Stimulated activated naive CD8-positive, alpha-beta T cell treated with anti-CD3 and anti-CD28 coated beads, Interleukin-15, Interleukin-2, amounts not matched to agents 100 ng/mL and 50 ng/mL, for 24 hours (primary cell): ENCODE measurements at regions not wholly inside any gene's neighbourhood (a gene's known extent, or its start where the extent isn't known, plus 50 kb on each side); places are given as distances from the start of the nearest gene placed in this dataset.

Experiments used
- H3K27ac Mint-ChIP-seq: one replicate; pipeline ENCODE4 v1.8.0; 2021; ENCODE audit warnings: mild to moderate bottlenecking, mixed read lengths
- H3K27me3 Mint-ChIP-seq: one replicate; pipeline ENCODE4 v1.8.0; 2021; ENCODE audit warnings: mixed read lengths
- H3K36me3 Mint-ChIP-seq: one replicate; pipeline ENCODE4 v1.8.0; 2021; ENCODE audit warnings: low read depth, mixed read lengths
- H3K4me1 Mint-ChIP-seq: one replicate; pipeline ENCODE4 v1.8.0; 2021; ENCODE audit warnings: low read depth, mixed read lengths
- H3K4me3 Mint-ChIP-seq: one replicate; pipeline ENCODE4 v1.8.0; 2021; ENCODE audit warnings: mild to moderate bottlenecking, mixed read lengths
- H3K9me3 Mint-ChIP-seq: one replicate; pipeline ENCODE4 v1.8.0; 2021; ENCODE audit warnings: mixed read lengths

GRCh38 chr2:215606219-215606618, 170.4 kb upstream of the FN1 start:
- Mint-ChIP-seq H3K27ac (no peak overlapping the region), H3K36me3 (no peaks in the 10 kb centered on the region), H3K9me3 (no peaks in the 10 kb centered on the region), H3K4me1 (no peaks in the 10 kb centered on the region), H3K27me3 (peaks cover 4% of the 10 kb centered on the region), H3K4me3 (no peak overlapping the region)

- no peaks in the 10 kb centered on the region for H3K4me1 Mint-ChIP-seq
- no peak overlapping the region for H3K27ac Mint-ChIP-seq
- H3K36me3 Mint-ChIP-seq = no peaks in the 10 kb centered on the region
- H3K9me3 Mint-ChIP-seq = no peaks in the 10 kb centered on the region
- H3K27me3 Mint-ChIP-seq = peaks cover 4% of the 10 kb centered on the region
- H3K4me3 Mint-ChIP-seq = no peak overlapping the region
Measured at GRCh38 chr2:215605214-215605613, 169.3 kb upstream of the FN1 start.

- Mint-ChIP-seq H3K36me3 (no peaks in the 10 kb centered on the region), H3K4me1 (no peaks in the 10 kb centered on the region), H3K9me3 (no peaks in the 10 kb centered on the region), H3K4me3 (no peak overlapping the region), H3K27ac (no peak overlapping the region), H3K27me3 (peaks cover 4% of the 10 kb centered on the region)
Measured at GRCh38 chr2:215604606-215605005, 168.7 kb upstream of the FN1 start.

GRCh38 chr2:215603440-215603839, 167.6 kb upstream of the FN1 start:
- Mint-ChIP-seq H3K36me3 (no peaks in the 10 kb centered on the region), H3K4me3 (no peak overlapping the region), H3K9me3 (no peaks in the 10 kb centered on the region), H3K27me3 (peaks cover 4% of the 10 kb centered on the region), H3K27ac (no peak overlapping the region), H3K4me1 (peaks cover under 1% of the 10 kb centered on the region)

GRCh38 chr2:215602997-215603396, 167.1 kb upstream of the FN1 start:
- Mint-ChIP-seq H3K27ac (no peak overlapping the region), H3K27me3 (peaks cover 4% of the 10 kb centered on the region), H3K9me3 (no peaks in the 10 kb centered on the region), H3K4me3 (no peak overlapping the region), H3K4me1 (peaks cover 4% of the 10 kb centered on the region), H3K36me3 (no peaks in the 10 kb centered on the region)

GRCh38 chr2:215601990-215602721, 166.3 kb upstream of the FN1 start:
- H3K9me3 Mint-ChIP-seq = no peaks in the 10 kb centered on the region
- no peaks in the 10 kb centered on the region for H3K36me3 Mint-ChIP-seq

GRCh38 chr2:215601526-215601925, 165.7 kb upstream of the FN1 start:
- Mint-ChIP-seq H3K9me3 (no peaks in the 10 kb centered on the region), H3K36me3 (no peaks in the 10 kb centered on the region), H3K27me3 (peaks cover 4% of the 10 kb centered on the region), H3K4me1 (peaks cover 4% of the 10 kb centered on the region), H3K27ac (no peak overlapping the region), H3K4me3 (no peak overlapping the region)

More at GRCh38 chr2:215601990-215602721, 166.3 kb upstream of the FN1 start:
- Mint-ChIP-seq H3K4me3 (no peak overlapping the region), H3K27ac (no peak overlapping the region), H3K27me3 (peaks cover 4% of the 10 kb centered on the region), H3K4me1 (peaks cover 4% of the 10 kb centered on the region)

GRCh38 chr2:215598376-215598975, 162.6 kb upstream of the FN1 start:
- H3K27me3 Mint-ChIP-seq = peaks cover 4% of the 10 kb centered on the region
- no peaks in the 10 kb centered on the region for H3K36me3 Mint-ChIP-seq
- H3K4me3 Mint-ChIP-seq = no peak overlapping the region
- peaks cover 4% of the 10 kb centered on the region for H3K4me1 Mint-ChIP-seq
- H3K27ac Mint-ChIP-seq = no peak overlapping the region
- H3K9me3 Mint-ChIP-seq = no peaks in the 10 kb centered on the region

GRCh38 chr2:215597577-215597976, 161.7 kb upstream of the FN1 start:
- H3K27ac Mint-ChIP-seq = no peak overlapping the region
- no peak overlapping the region for H3K4me3 Mint-ChIP-seq
- H3K4me1 Mint-ChIP-seq = peaks cover 4% of the 10 kb centered on the region
- no peaks in the 10 kb centered on the region for H3K9me3 Mint-ChIP-seq
- H3K27me3 Mint-ChIP-seq = peaks cover 4% of the 10 kb centered on the region
- H3K36me3 Mint-ChIP-seq = no peaks in the 10 kb centered on the region

GRCh38 chr2:215594766-215595165, 158.9 kb upstream of the FN1 start:
- Mint-ChIP-seq H3K27ac (no peak overlapping the region), H3K9me3 (no peaks in the 10 kb centered on the region), H3K27me3 (no peaks in the 10 kb centered on the region), H3K4me1 (peaks cover 4% of the 10 kb centered on the region), H3K36me3 (no peaks in the 10 kb centered on the region), H3K4me3 (no peak overlapping the region)

- H3K4me1 Mint-ChIP-seq = no peaks in the 10 kb centered on the region
- no peaks in the 10 kb centered on the region for H3K36me3 Mint-ChIP-seq
- H3K27me3 Mint-ChIP-seq = no peaks in the 10 kb centered on the region
- H3K4me3 Mint-ChIP-seq = no peak overlapping the region
- no peaks in the 10 kb centered on the region for H3K9me3 Mint-ChIP-seq
- H3K27ac Mint-ChIP-seq = no peak overlapping the region
Measured at GRCh38 chr2:215590010-215590745, 154.3 kb upstream of the FN1 start.

GRCh38 chr2:215583881-215584280, 148.0 kb upstream of the FN1 start:
- no peaks in the 10 kb centered on the region for H3K4me1 Mint-ChIP-seq
- H3K36me3 Mint-ChIP-seq = no peaks in the 10 kb centered on the region
- no peak overlapping the region for H3K4me3 Mint-ChIP-seq
- H3K27me3 Mint-ChIP-seq = no peaks in the 10 kb centered on the region
- H3K9me3 Mint-ChIP-seq = no peaks in the 10 kb centered on the region
- H3K27ac Mint-ChIP-seq = no peak overlapping the region

GRCh38 chr2:215579809-215580208, 143.9 kb upstream of the FN1 start:
- H3K4me1 Mint-ChIP-seq = no peaks in the 10 kb centered on the region

GRCh38 chr2:215577356-215577755, 141.5 kb upstream of the FN1 start:
- Mint-ChIP-seq H3K4me3 (no peak overlapping the region), H3K27ac (no peak overlapping the region), H3K36me3 (no peaks in the 10 kb centered on the region), H3K9me3 (no peaks in the 10 kb centered on the region), H3K4me1 (no peaks in the 10 kb centered on the region), H3K27me3 (no peaks in the 10 kb centered on the region)

More at GRCh38 chr2:215579809-215580208, 143.9 kb upstream of the FN1 start:
- no peaks in the 10 kb centered on the region for H3K36me3 Mint-ChIP-seq
- no peak overlapping the region for H3K27ac Mint-ChIP-seq
- no peaks in the 10 kb centered on the region for H3K9me3 Mint-ChIP-seq
- no peak overlapping the region for H3K4me3 Mint-ChIP-seq
- H3K27me3 Mint-ChIP-seq = no peaks in the 10 kb centered on the region

GRCh38 chr2:215576572-215576971, 140.7 kb upstream of the FN1 start:
- Mint-ChIP-seq H3K27ac (no peak overlapping the region), H3K4me3 (no peak overlapping the region), H3K9me3 (no peaks in the 10 kb centered on the region), H3K4me1 (no peaks in the 10 kb centered on the region), H3K27me3 (no peaks in the 10 kb centered on the region), H3K36me3 (no peaks in the 10 kb centered on the region)
